GOT3 (cell line): ENCODE measurements at regions not wholly inside any gene's neighbourhood (a gene's known extent, or its start where the extent isn't known, plus 50 kb on each side); places are given as distances from the start of the nearest gene placed in this dataset.

Source experiments
- DNase-seq: peaks from one replicate; lab custom pipeline; 2025; ENCODE audit warnings: mixed read lengths; lab: John Stamatoyannopoulos, UW

GRCh38 chr6:81694855-81695254 is 57.6 kb downstream of the TENT5A start:
- no peak for DNase-seq

- no peak for DNase-seq
Observed at GRCh38 chr6:81694207-81694606, 58.3 kb downstream of the TENT5A start.

GRCh38 chr6:81693266-81693665 is 59.2 kb downstream of the TENT5A start:
- no peak for DNase-seq

GRCh38 chr6:81690073-81690472 is 62.4 kb downstream of the TENT5A start:
- no peak for DNase-seq

- DNase-seq: no peak
Observed at GRCh38 chr6:81689580-81689979, 62.9 kb downstream of the TENT5A start.

GRCh38 chr6:81683912-81684311 is 68.6 kb downstream of the TENT5A start:
- DNase-seq: no peak

- DNase-seq: no peak
Observed at GRCh38 chr6:81682858-81683620, 69.4 kb downstream of the TENT5A start.

GRCh38 chr6:81682235-81682795 is 70.2 kb downstream of the TENT5A start:
- DNase-seq: no peak

GRCh38 chr6:81669445-81669844 is 83.0 kb downstream of the TENT5A start:
- DNase-seq: no peak

GRCh38 chr6:81668615-81669047 is 83.8 kb downstream of the TENT5A start:
- no peak for DNase-seq

- DNase-seq: no peak
Observed at GRCh38 chr6:81666481-81666880, 86.0 kb downstream of the TENT5A start.

GRCh38 chr6:81656231-81656630 is 96.2 kb downstream of the TENT5A start:
- DNase-seq: no peak

GRCh38 chr6:81655696-81656095 is 96.8 kb downstream of the TENT5A start:
- no peak for DNase-seq

GRCh38 chr6:81648502-81648901 is 104.0 kb downstream of the TENT5A start:
- DNase-seq: no peak

GRCh38 chr6:81643156-81643555 is 109.3 kb downstream of the TENT5A start:
- DNase-seq: no peak

GRCh38 chr6:81640891-81641290 is 111.6 kb downstream of the TENT5A start:
- DNase-seq: no peak

- no peak for DNase-seq
Observed at GRCh38 chr6:81640126-81640525, 112.4 kb downstream of the TENT5A start.

GRCh38 chr6:81638366-81638765 is 114.1 kb downstream of the TENT5A start:
- no peak for DNase-seq

- no peak for DNase-seq
Observed at GRCh38 chr6:81636930-81637568, 115.4 kb downstream of the TENT5A start.

- DNase-seq: no peak
Observed at GRCh38 chr6:81634155-81634880, 118.2 kb downstream of the TENT5A start.

- DNase-seq: no peak
Observed at GRCh38 chr6:81633391-81633790, 119.1 kb downstream of the TENT5A start.

- DNase-seq: no peak
Observed at GRCh38 chr6:81630719-81631118, 121.8 kb downstream of the TENT5A start.

GRCh38 chr6:81625216-81625615 is 127.3 kb downstream of the TENT5A start:
- DNase-seq: no peak
